Prostate gland (tissue), 2 donors: ENCODE measurements at regions not wholly inside any gene's neighbourhood (a gene's known extent, or its start where the extent isn't known, plus 50 kb on each side); places are given as distances from the start of the nearest gene placed in this dataset.
"Not testable (repeated sequence)": the region's sequence is repeated elsewhere in the genome, so short reads cannot be mapped to it uniquely, and the experiment has no call there.

ENCODE experiments used
- DNase-seq: peaks from one replicate; pipeline ENCODE4 v3.0.0-alpha.2; 2019; ENCODE audit warnings: low spot score
- H3K27ac ChIP-seq, 2 donors: fragments of 200-600 bp; sonication (generic); 2 replicates each; pipeline ENCODE4 v1.5.1; 2017 to 2019
- H3K27me3 ChIP-seq: fragments of 200-600 bp; sonication (generic); replicated peaks from 2 replicates; pipeline ENCODE4 v1.5.1; 2019; ENCODE audit not compliant: insufficient read depth
- H3K36me3 ChIP-seq, 2 donors: fragments of 200-600 bp; sonication (generic); 1 replicate in 1 of 2; 2 replicates in 1 of 2; pipeline versions ENCODE4 v1.5.1 to v1.8.1; 2017 to 2019
- H3K4me1 ChIP-seq: fragments of 200-600 bp; sonication (generic); replicated peaks from 2 replicates; pipeline ENCODE4 v1.5.1; 2019
- H3K4me3 ChIP-seq, 2 donors: fragments of 200-600 bp; sonication (generic); 2 replicates each; pipeline ENCODE4 v1.5.1; 2017 to 2019
- H3K9me3 ChIP-seq: fragments of 200-600 bp; sonication (generic); 2 replicates; pipeline ENCODE4 v1.5.1; 2017
- POLR2A ChIP-seq: fragments of 450-650 bp; IDR thresholded peaks from one replicate; pipeline ENCODE4 v1.6.1; 2016; ENCODE audit warnings: antibody characterized with exemption, mild to moderate bottlenecking
- POLR2AphosphoS5 ChIP-seq: sonication (generic); formaldehyde crosslinking; IDR thresholded peaks from one replicate; pipeline ENCODE4 v1.6.1; 2017; ENCODE audit warnings: antibody characterized with exemption
- WGBS: methylation state at CpG from one replicate; pipeline ENCODE4 v1.1.5; 2018; 5-methylcytosine and 5-hydroxymethylcytosine counted together
- intact Hi-C: fragments of 100-400 bp; cut with DNase I; formaldehyde crosslinking; loops from one replicate; pipeline ENCODE4 v1.14.2; 2022
- TF ChIP-seq, protein P1 (sequence below), 4 experiments: fragments of 200-600 bp in 2 of 4; fragments of 450-650 bp in 2 of 4; sonication (generic) in 2 of 4; IDR thresholded peaks; 1 replicate in 3 of 4; 2 replicates in 1 of 4; pipeline ENCODE4 v1.5.1; 2016 to 2019; ENCODE audit warnings: antibody characterized with exemption in 4 of 4, mild to moderate bottlenecking in 2 of 4, moderate library complexity in 2 of 4

DNA sequence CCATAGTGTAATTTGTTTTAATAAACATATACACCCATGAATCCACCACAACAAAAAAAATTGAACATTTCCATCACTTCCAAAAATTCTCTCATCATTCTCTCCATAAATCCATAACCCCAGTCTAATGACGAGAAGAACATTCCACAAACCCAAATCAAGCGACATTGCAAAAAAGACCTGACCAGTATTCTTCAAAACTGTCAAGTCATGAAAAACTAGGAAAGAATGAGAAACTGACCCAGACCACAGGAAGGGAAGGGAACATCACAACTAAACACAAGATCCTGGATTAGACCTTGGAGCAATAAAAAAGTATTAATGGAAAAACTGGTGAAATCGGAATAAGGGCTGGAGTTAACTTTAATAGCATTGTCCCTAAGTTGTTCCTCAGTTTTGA lies 141.3 kb upstream of the SLC35G4 start:
- no peaks in the 10 kb centered on the region for H3K4me1 ChIP-seq
- H3K27ac ChIP-seq: no peak overlapping the region
- no peak for TF ChIP-seq POLR2AphosphoS5
- no peak for TF ChIP-seq POLR2A
- TF ChIP-seq, protein P1, sequence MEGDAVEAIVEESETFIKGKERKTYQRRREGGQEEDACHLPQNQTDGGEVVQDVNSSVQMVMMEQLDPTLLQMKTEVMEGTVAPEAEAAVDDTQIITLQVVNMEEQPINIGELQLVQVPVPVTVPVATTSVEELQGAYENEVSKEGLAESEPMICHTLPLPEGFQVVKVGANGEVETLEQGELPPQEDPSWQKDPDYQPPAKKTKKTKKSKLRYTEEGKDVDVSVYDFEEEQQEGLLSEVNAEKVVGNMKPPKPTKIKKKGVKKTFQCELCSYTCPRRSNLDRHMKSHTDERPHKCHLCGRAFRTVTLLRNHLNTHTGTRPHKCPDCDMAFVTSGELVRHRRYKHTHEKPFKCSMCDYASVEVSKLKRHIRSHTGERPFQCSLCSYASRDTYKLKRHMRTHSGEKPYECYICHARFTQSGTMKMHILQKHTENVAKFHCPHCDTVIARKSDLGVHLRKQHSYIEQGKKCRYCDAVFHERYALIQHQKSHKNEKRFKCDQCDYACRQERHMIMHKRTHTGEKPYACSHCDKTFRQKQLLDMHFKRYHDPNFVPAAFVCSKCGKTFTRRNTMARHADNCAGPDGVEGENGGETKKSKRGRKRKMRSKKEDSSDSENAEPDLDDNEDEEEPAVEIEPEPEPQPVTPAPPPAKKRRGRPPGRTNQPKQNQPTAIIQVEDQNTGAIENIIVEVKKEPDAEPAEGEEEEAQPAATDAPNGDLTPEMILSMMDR (IDR thresholded peaks at IDR 0.05): no peak
- no peaks in the 10 kb centered on the region for H3K36me3 ChIP-seq
- H3K9me3 ChIP-seq: no peaks in the 10 kb centered on the region
- H3K4me3 ChIP-seq: no peak overlapping the region
- no peak for DNase-seq
- no peaks in the 10 kb centered on the region for H3K27me3 ChIP-seq
- intact Hi-C loops: no loop called here
- 93% methylated on average over 3 of the region's 3 CpGs for WGBS

DNA sequence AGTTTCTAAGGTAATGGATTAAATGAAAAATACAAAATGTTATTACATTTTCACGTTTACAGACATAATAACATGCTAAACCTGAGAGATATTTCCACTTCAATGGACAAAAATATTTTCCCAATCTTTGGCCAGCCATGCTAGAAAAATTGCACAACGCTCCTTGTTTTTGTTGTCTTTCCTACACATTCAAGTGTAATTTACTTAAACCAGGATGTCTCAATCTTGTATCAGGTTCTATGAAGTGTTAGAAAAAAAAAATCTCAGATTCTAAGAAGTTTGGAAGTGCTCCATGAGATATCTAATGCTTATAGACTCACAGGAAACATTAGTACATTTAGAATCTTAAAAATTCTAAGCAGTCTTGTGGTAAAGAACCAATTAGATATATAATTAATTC lies 141.8 kb upstream of the SLC35G4 start:
- no peak overlapping the region for H3K4me3 ChIP-seq
- H3K36me3 ChIP-seq: no peaks in the 10 kb centered on the region
- H3K9me3 ChIP-seq: no peaks in the 10 kb centered on the region
- no peak for DNase-seq
- H3K4me1 ChIP-seq: no peaks in the 10 kb centered on the region
- TF ChIP-seq, protein P1 (IDR thresholded peaks at IDR 0.05): no peak
- no peak for TF ChIP-seq POLR2AphosphoS5
- no peak for TF ChIP-seq POLR2A
- no peaks in the 10 kb centered on the region for H3K27me3 ChIP-seq
- H3K27ac ChIP-seq: no peak overlapping the region
- 85% methylated on average over 2 of the region's 2 CpGs for WGBS
- intact Hi-C loops: no loop called here

DNA sequence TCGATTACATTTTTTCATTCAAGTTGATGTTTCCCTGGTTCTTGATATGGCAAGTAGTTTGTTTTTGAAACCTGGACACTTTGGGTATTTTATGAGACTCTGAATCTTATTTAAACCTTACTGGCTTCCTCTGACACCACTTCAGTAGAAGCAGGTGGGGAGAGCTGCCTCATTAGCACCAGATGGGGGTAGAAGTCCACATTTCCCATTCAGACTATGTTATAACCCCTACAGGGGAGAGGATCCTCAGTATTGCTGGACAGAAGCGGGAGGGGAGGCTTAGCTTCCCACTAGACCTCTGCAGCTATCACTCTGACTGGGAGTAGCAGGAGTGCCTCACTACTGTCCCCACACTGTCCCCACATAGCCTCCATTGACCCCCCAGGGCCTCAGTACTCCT lies 145.3 kb upstream of the SLC35G4 start:
- no peak overlapping the region for H3K4me3 ChIP-seq
- no peaks in the 10 kb centered on the region for H3K9me3 ChIP-seq
- H3K4me1 ChIP-seq: no peaks in the 10 kb centered on the region
- intact Hi-C loops: no loop called here
- TF ChIP-seq, protein P1 (IDR thresholded peaks at IDR 0.05): no peak
- TF ChIP-seq POLR2A: no peak
- no peak for TF ChIP-seq POLR2AphosphoS5
- no peak overlapping the region for H3K27ac ChIP-seq
- H3K36me3 ChIP-seq: no peaks in the 10 kb centered on the region
- DNase-seq: no peak
- WGBS: 95% methylated on average over 2 of the region's 2 CpGs
- H3K27me3 ChIP-seq: no peaks in the 10 kb centered on the region

DNA sequence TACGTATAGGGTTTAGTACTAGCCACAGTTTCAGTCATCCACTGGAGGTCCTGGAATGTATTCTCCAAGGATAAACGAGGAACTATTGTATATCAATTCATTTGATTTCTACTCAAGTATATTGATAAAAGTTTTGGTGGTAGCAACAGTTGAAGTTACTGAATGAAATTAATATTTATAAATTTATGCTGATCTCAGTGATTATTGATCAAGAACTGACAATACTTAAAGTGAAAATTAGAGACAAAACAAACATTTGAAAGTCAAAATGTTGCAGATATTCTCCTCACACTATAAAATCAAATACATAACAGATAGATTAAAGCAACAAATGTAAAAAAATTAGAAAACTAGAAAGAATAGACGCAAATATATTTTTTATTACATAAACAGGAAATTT lies 150.9 kb upstream of the SLC35G4 start:
- no peak for TF ChIP-seq POLR2A
- TF ChIP-seq, protein P1 (IDR thresholded peaks at IDR 0.05): no peak
- TF ChIP-seq POLR2AphosphoS5: no peak
- Histone ChIP-seq H3K27ac (no peak overlapping the region), H3K36me3 (no peaks in the 10 kb centered on the region), H3K4me1 (no peaks in the 10 kb centered on the region), H3K9me3 (no peaks in the 10 kb centered on the region), H3K27me3 (no peaks in the 10 kb centered on the region), H3K4me3 (no peak overlapping the region)
- 93% methylated on average over 3 of the region's 3 CpGs for WGBS
- intact Hi-C loops: no loop called here
- DNase-seq: no peak

DNA sequence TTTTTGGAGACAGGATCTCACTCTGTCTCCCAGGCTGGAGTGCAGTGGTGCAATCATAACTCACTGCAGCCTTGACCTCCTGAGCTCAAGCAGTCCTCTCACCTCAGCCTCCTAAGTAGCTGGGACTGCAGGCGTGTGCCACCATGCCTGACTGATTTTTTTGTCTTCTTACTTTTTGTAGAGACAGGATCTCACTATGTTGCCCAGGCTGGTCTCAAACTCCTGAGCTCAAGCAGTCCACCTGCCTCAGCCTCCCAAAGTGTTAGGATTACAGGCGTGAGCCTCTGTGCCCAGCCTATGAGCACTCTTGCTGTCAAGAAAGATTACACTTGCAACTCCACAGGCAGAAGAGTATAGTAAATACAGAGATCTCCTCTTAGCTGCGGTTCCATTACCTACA lies 151.5 kb upstream of the SLC35G4 start:
- H3K4me3 ChIP-seq, H3K4me1 ChIP-seq, H3K27ac ChIP-seq, intact Hi-C loops, H3K27me3 ChIP-seq, DNase-seq, H3K9me3 ChIP-seq, H3K36me3 ChIP-seq: not testable (repeated sequence)
- 79% methylated on average over 3 of the region's 3 CpGs for WGBS
